Sigmoid colon (tissue), 4 donors: ENCODE measurements at regions not wholly inside any gene's neighbourhood (a gene's known extent, or its start where the extent isn't known, plus 50 kb on each side); places are given as distances from the start of the nearest gene placed in this dataset.

Experiments
- EP300 ChIP-seq, 4 donors: sonication (generic); formaldehyde crosslinking; IDR thresholded peaks; one replicate each; pipeline ENCODE4 v1.6.1; 2017; ENCODE audit warnings: antibody characterized with exemption in 4 of 4
- POLR2A ChIP-seq, 2 donors: fragments of 450-650 bp; IDR thresholded peaks; one replicate each; pipeline ENCODE4 v1.6.1; 2016; ENCODE audit warnings: antibody characterized with exemption in 2 of 2, mild to moderate bottlenecking in 2 of 2, moderate library complexity in 2 of 2
- TF ChIP-seq, protein P1 (sequence below), 4 experiments: fragments of 450-650 bp in 3 of 4; fragments of 200-600 bp in 1 of 4; IDR thresholded peaks; one replicate each; pipeline ENCODE4 v1.5.1; 2016 to 2019; ENCODE audit warnings: antibody characterized with exemption in 4 of 4, mild to moderate bottlenecking in 3 of 4, moderate library complexity in 2 of 4

DNA sequence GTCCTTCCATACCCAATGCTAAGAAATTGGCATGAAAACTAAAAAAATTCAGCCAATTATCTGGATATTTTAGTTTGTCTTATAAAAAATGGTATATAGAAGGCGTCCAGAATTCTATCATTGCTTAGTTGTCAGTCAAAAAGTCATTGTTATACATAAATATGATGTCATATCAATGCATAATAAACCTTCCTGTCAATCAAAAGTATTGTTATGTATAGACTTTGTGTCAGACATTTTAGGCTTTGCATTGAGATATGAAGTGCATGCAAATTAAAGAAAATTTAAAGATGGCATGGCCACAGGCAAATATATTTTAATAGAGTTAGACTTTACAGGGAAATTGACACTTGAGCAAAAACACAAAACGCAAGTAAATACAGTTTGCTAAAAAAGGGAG lies 173.4 kb upstream of the FANCL start:
- TF ChIP-seq, protein P1, sequence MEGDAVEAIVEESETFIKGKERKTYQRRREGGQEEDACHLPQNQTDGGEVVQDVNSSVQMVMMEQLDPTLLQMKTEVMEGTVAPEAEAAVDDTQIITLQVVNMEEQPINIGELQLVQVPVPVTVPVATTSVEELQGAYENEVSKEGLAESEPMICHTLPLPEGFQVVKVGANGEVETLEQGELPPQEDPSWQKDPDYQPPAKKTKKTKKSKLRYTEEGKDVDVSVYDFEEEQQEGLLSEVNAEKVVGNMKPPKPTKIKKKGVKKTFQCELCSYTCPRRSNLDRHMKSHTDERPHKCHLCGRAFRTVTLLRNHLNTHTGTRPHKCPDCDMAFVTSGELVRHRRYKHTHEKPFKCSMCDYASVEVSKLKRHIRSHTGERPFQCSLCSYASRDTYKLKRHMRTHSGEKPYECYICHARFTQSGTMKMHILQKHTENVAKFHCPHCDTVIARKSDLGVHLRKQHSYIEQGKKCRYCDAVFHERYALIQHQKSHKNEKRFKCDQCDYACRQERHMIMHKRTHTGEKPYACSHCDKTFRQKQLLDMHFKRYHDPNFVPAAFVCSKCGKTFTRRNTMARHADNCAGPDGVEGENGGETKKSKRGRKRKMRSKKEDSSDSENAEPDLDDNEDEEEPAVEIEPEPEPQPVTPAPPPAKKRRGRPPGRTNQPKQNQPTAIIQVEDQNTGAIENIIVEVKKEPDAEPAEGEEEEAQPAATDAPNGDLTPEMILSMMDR (IDR thresholded peaks at IDR 0.05): no peak
- TF ChIP-seq POLR2A (IDR thresholded peaks at IDR 0.05) (no peak), EP300 (IDR thresholded peaks at IDR 0.05) (no peak)
